Erythroblast (primary cell): ENCODE measurements at regions not wholly inside any gene's neighbourhood (a gene's known extent, or its start where the extent isn't known, plus 50 kb on each side); places are given as distances from the start of the nearest gene placed in this dataset.

Source experiments
- GATA1 ChIP-seq: IDR thresholded peaks from 2 replicates; pipeline ENCODE4 v1.6.1; 2011; ENCODE audit warnings: low read depth, mild to moderate bottlenecking, control low read depth, low read length, moderate library complexity
- POLR2A ChIP-seq: IDR thresholded peaks from 2 replicates; pipeline ENCODE4 v1.6.1; 2011; ENCODE audit warnings: mild to moderate bottlenecking, low read length

DNA sequence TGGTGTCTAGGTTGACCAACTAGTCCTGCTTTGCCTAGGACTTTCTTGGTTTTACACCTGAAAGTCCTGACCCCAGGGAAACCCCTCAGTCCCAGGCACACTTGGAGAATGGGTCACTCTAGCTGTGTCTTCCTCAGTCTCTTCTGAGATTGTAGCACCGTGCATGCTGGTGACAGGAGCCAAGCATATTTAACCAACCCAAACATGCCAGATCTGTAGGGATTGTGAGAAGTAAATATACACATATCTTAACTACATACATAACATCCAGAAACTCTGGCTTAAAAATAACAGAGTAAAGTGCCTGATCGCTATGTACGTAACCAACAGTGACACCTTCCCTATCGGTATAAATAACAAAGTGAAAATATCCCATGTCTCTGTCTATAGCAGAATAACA, 158.1 kb downstream of the HAPSTR1 start:
- no peak for TF ChIP-seq POLR2A
- no peak for TF ChIP-seq GATA1
